ENCODE measurements at regions not wholly inside any gene's neighbourhood (a gene's known extent, or its start where the extent isn't known, plus 50 kb on each side); places are given as distances from the start of the nearest gene placed in this dataset.

DNA sequence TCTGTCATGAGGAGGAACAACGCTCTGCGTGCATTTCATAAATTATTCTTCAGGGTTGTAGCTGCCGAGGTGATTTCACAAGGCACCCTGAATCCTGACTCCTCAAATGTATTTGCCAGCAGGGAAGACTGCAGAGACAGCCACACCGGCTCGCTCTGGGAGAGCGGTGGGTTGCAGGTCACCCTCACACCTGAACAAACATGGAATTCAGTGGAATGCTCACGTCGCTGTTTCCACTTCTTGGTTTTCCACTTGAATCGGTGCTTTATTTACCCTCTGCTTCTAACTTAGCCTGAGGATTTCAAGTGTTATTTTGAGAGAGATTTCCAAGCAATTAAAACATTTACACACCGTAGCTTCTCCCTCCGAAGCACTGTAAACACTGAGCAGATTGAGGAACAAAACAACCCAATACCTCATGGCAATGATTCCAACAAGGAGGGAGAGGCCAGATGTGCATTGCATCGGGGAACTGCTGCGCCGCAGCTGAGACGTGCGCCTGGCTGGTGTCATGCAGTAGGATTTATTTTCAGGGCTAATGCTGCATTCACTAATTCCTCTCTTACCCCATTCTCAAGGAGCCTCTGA, 59.5 kb upstream of the GGTLC1 start:
- no peak for DNase-seq

DNA sequence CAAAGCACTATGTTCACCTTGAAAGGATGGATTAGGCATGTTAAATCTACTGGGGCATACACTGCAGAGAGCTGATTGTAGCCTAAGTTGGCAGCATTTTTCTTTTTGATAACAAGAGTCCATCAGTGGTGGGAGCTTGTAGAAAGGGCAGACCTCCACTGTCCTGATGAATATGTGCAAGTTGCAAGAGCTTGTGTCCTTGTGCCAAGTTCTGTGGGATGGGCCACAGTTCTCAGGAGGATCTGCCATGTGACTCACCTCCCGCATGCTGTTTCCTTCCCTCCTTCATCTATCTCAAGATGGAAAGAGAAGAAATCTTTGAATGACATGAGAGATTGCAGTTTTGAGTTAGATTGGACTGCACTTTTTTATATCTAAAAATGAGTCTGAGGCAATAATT, 58.3 kb upstream of the GGTLC1 start:
- no peak for DNase-seq

DNA sequence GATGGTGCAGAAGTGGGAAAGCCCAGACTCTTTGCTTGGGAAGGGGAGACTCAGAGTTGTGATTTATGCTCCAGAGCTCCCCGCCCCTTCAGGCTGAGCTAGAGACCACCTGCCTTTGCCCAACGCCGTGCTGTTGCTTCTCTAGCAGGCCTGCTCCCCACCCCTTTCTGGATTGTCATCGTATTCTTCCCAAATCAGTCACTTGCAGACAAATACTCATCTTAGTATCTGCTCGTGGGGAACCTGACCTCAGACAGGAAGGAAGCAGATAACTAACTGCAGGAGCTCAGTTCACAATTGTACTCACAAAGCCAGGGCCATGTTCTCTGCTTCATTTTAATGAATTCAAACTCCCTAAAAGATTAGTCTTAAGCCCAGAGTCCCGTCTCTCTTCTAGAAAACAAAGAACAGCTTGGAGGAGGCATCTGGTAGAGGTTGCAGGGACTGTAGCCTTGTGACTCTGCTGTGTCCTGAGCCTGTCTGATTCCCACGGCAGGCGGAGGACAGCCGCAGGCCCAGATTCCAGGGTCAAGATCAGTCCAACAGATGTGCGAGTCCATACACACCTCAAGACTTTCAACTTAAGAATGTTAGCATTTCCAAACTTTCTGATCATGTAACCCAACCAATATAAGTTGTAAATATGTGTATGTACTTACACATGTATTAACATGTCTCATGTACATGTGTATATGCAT, 57.2 kb upstream of the GGTLC1 start:
- DNase-seq: no peak

DNA sequence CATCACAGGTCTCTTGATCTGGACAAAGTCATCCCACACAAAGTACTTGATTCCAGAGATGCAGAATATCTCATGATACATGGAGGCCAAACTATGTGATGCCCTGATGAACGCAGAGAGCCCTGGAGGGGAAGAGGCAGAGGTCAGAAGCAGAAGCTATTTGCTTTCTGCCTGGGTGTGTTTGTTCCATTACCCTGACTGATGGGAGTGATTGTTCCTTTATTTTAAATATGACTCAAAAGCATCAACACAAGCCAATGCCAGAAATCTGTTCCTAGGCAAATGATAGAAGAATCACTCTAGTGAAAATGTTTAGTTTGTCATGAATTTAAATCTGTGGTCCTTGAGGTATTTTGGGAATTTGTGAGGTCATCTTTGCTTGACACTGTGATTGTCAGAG, 54.7 kb upstream of the GGTLC1 start:
- DNase-seq: no peak

DNA sequence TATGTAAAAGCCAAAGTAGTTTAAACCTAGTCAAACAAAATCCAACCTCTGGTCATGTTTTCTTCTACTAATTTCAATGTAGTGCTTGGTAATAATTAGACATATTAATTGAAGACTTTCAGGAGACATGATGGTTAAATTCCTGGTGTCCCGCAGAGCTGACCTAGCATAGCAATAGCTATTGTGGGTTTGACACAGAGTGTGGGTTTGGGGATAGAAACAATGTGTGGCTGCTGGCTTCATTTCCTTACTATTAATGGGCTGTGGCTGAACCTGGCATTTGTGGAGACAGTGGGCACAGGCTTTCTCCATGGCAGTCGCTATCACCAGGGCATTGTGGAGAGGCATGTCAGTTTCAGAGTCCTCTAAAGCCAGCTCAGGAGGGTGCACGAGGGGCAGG, 54.1 kb upstream of the GGTLC1 start:
- no peak for DNase-seq

DNA sequence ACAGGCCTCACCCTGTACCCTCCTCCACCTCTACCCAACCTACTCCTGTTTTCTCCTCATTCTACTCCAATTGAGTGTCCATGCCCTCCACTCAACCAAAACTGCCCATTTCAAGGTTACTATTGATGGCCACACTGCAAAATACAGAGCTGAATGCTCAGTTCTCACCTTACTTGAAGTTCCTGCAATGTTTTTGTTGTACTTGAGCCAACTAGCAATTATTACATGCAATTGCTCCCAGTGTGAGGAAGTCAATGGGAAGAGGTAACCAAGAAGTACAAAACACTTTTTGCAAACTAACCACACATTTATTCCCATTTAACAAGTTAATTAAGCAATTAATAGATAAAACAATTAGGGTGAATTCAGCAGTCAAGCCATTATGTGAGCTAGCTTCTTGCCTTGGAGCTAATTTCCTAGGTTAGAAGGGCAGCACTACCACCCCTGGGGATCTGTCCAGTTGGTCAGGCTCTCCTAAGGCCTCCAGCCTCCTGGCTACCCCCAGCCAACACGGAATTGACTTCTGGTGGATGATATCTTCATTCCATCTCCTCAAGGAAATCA, 52.4 kb upstream of the GGTLC1 start:
- no peak for DNase-seq

DNA sequence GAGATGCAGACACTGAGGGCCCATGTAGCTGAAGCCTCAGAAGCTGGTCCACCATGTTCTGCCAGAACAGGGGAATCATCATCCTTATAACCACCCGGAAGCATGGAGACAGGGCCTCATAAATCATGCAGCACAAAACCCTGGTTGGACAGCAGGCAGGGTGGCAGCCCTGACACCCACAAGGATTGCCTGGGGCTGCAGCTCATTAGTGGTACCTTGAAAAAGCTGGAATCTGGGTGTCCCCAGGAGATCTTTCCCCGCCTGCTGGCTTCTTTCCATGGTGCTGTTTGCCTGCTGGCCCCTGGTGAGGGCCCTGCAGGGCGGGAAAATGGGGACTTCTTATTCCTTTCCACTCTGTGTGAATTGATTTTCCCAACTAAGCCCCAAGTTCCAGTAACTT, 50.6 kb upstream of the GGTLC1 start:
- no peak for DNase-seq

Data from GDM1 (cell line).